Astrocyte (in vitro differentiated cells and primary cell): ENCODE measurements at regions not wholly inside any gene's neighbourhood (a gene's known extent, or its start where the extent isn't known, plus 50 kb on each side); places are given as distances from the start of the nearest gene placed in this dataset.

Experiments used
- CTCF ChIP-seq: IDR thresholded peaks from 2 replicates; pipeline ENCODE4 v1.5.1; 2011; ENCODE audit warnings: low read depth, mild to moderate bottlenecking, inconsistent platforms, low read length, moderate library complexity; ENCODE audit not compliant: insufficient read depth
- EZH2 ChIP-seq: IDR thresholded peaks from 2 replicates; pipeline ENCODE4 v1.6.1; 2012; ENCODE audit warnings: mild to moderate bottlenecking, low read length, inconsistent platforms; ENCODE audit not compliant: insufficient read depth

GRCh38 chr14:65204056-65204455, 101.7 kb upstream of the MAX start:
- TF ChIP-seq EZH2 = no peak
- no peak for TF ChIP-seq CTCF
